NCI-H128 (cell line): ENCODE measurements at regions not wholly inside any gene's neighbourhood (a gene's known extent, or its start where the extent isn't known, plus 50 kb on each side); places are given as distances from the start of the nearest gene placed in this dataset.
"Not testable (repeated sequence)": the region's sequence is repeated elsewhere in the genome, so short reads cannot be mapped to it uniquely, and the experiment has no call there.

Source experiments
- DNase-seq: peaks from one replicate; lab custom pipeline; 2025; ENCODE audit not compliant: unreplicated experiment; lab: John Stamatoyannopoulos, UW

- no peak for DNase-seq
These were observed 111.3 kb upstream of the SIX2 start for GRCh38 chr2:45120546-45120945.

GRCh38 chr2:45119855-45120254 lies 110.6 kb upstream of the SIX2 start:
- DNase-seq = no peak

- no peak for DNase-seq
These were observed 109.8 kb upstream of the SIX2 start for GRCh38 chr2:45119038-45119437.

- no peak for DNase-seq
These were observed 108.1 kb upstream of the SIX2 start for GRCh38 chr2:45117383-45117782.

- DNase-seq = no peak
These were observed 105.9 kb upstream of the SIX2 start for GRCh38 chr2:45115181-45115580.

- no peak for DNase-seq
These were observed 105.1 kb upstream of the SIX2 start for GRCh38 chr2:45114221-45114955.

GRCh38 chr2:45112750-45113149 lies 103.5 kb upstream of the SIX2 start:
- no peak for DNase-seq

- no peak for DNase-seq
These were observed 95.9 kb upstream of the SIX2 start for GRCh38 chr2:45105050-45105582.

- no peak for DNase-seq
These were observed 95.2 kb upstream of the SIX2 start for GRCh38 chr2:45104429-45104828.

GRCh38 chr2:45103351-45104345 lies 94.4 kb upstream of the SIX2 start:
- no peak for DNase-seq

- DNase-seq = no peak
These were observed 93.4 kb upstream of the SIX2 start for GRCh38 chr2:45102579-45103117.

GRCh38 chr2:45102141-45102540 lies 92.9 kb upstream of the SIX2 start:
- no peak for DNase-seq

- no peak for DNase-seq
These were observed 87.7 kb upstream of the SIX2 start for GRCh38 chr2:45096996-45097395.

- DNase-seq = not testable (repeated sequence)
These were observed 86.8 kb upstream of the SIX2 start for GRCh38 chr2:45096038-45096437.

- no peak for DNase-seq
These were observed 84.4 kb upstream of the SIX2 start for GRCh38 chr2:45093663-45094062.

GRCh38 chr2:45093181-45093580 lies 83.9 kb upstream of the SIX2 start:
- no peak for DNase-seq

GRCh38 chr2:45089554-45090261 lies 80.5 kb upstream of the SIX2 start:
- DNase-seq = no peak

- no peak for DNase-seq
These were observed 76.2 kb upstream of the SIX2 start for GRCh38 chr2:45085487-45085886.

GRCh38 chr2:45084361-45085020 lies 75.2 kb upstream of the SIX2 start:
- DNase-seq = no peak

GRCh38 chr2:45083175-45083574 lies 73.9 kb upstream of the SIX2 start:
- DNase-seq = no peak
